ENCODE measurements at regions not wholly inside any gene's neighbourhood (a gene's known extent, or its start where the extent isn't known, plus 50 kb on each side); places are given as distances from the start of the nearest gene placed in this dataset.
"Not testable (repeated sequence)": the region's sequence is repeated elsewhere in the genome, so short reads cannot be mapped to it uniquely, and the experiment has no call there.

DNA sequence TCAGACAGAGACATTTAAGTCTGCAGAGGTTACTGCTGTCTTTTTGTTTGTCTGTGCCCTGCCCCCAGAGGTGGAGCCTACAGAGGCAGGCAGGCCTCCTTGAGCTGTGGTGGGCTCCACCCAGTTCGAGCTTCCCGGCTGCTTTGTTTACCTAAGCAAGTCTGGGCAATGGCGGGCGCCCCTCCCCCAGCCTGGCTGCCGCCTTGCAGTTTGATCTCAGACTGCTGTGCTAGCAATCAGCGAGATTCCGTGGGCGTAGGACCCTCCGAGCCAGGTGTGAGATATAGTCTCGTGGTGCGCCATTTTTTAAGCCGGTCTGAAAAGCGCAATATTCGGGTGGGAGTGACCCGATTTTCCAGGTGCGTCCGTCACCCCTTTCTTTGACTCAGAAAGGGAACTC is 245.0 kb upstream of the CDH2 start:
- not testable (repeated sequence) for DNase-seq

DNA sequence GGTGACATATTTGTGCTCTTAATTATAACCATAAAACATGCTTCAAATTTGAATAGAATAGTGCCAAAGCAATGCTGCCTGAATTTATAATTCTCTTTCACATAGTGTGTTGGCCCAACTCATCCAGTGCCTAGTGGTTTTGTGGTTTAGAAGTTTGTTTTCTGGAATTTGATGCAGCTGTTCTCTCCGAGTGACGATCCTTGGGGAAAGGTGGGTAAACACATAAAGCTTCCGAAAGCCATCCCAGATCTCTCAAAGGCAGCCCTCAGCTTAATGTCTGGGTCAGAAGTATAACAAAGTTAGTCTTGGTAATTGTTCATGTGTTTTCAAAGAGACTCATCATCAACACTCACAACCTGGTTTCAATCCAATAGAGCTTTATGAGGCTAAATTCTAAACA is 235.6 kb upstream of the CDH2 start:
- DNase-seq, result no peak

DNA sequence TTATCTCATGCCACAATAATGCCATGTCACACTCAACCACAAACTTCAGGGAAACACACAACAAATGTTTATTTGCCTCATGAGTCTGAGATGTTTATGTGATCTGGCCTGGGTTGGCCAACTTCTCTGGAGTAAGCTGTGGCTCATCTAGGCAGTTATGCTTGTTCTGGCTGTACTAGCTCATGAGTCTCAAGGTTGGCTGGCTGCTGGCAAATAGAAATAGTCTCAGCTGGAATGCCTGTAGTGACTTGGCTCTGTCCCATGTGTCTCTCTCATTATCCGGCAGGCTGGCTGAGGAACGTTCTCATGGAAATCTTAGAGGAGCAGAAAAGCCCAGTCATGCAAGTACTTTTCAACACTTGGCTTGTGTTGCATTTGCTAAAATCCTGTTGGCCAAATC is 234.9 kb upstream of the CDH2 start:
- no peak for DNase-seq

DNA sequence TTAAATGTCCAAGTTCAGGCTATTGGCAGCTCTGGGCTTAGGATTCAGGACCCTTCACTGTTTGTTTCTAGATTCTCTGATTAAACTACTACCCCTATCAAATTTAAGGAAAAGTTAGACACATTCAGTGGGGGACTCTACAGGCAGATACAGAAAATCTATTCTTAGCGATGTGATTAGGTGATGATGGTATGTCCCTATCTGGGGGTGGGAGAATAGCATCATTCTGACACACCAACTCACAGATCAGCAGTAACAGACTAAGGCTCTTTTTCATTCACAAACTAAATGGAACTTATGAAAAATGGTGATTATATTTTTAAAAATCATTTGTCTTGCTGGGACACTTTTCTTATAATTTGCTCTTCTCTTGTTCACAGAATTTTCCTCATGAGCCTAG is 232.9 kb upstream of the CDH2 start:
- no peak for DNase-seq

DNA sequence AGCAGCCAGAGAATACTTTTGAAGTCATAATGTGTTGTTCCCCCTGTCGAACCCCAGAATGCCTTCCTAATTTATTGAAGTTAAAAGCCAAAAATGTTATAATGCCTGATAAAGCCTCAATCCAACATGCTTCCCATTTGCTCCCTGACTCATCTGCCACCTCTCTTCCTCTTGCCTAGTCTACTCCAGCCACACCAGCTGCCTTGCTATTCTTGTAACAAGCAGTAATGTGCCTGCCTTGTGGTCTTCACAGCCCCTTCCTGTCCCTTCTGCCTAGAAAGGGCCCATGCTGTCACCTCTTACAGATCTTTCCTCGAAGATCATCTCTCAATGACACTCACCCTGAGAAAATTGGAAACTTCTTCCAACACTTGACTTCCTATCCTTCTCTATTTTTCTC is 231.6 kb upstream of the CDH2 start:
- DNase-seq, result no peak

DNA sequence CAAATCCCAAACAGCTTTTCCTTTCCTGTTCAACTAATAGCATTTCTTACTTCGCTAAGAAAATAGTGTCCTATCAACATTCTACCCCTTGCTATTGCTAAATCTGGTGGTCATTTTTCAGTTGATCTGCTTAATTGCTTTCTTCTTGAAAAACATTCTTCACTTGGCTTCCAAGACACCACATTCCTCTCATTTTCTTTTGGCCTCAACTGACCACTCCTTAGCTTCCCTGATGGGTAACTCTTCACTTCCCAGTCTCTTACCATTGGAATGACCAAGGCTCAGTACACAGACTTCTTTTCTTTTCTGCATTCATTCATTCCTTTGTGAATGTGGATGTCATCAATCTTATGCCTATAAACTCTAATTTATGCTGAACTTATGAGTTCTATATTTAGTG is 230.8 kb upstream of the CDH2 start:
- no peak for DNase-seq

DNA sequence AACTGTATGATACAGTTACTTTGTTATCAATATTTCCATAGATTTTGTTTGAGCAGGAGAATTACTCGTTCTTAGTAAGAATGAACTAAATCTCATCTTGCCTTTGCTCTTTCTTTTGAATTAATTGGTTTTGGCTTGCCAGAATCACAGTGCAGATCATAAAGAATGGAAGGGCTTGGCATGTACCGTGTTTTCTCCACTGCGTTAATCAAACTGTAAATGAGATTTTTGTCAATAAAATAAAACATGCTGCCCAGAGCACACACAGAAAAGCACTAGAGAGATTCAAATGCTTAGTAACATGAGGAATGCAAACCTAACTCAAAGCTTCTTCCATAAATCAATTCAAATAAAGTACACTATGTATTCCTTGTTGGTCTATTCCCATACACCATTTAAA is 229.6 kb upstream of the CDH2 start:
- no peak for DNase-seq

DNA sequence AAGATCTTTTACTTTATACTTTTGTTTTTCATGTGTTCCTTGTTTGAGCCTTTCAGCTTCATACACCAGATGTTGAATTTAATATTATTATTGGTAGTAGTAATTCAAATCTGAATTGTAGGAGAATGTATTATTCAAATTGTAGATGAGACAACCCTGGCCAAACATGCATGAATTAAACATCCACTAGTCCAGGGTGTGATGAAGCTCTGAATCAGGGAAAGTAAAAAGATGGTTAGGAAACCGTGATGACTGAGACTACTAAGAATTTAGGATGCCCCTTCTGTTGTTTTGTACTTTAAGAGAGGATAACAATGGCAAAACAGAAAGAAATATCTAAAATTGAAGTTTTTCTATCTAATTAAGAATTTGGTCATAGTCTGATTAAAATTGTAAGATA is 227.8 kb upstream of the CDH2 start:
- no peak for DNase-seq

DNA sequence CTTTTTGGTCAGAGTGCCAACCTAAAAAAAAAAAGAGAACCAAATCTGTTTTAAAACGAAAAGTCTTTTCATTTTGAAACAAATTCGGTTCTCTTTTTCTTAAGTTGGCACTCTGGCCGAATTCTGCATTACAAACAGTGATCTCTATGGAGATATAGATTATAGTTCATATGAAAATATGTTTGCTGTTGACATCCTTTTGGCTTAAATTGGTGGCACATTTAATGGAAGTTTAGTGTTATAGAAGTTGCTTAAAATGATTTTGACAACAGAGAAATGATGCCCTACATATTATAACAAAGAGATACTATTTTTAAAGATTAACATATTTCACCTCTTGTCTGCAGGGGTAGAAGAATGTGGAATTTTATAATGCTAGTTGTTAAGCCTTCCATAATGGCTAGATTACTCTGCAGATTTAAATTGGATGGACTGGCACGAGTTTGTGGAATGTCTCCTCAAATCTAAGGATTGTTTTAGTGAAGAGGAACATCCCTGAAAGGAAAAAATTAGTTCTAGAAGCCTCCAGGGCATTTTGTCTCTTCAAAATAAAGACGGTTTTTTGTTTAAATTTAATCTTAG is 222.9 kb upstream of the CDH2 start:
- no peak for DNase-seq

DNA sequence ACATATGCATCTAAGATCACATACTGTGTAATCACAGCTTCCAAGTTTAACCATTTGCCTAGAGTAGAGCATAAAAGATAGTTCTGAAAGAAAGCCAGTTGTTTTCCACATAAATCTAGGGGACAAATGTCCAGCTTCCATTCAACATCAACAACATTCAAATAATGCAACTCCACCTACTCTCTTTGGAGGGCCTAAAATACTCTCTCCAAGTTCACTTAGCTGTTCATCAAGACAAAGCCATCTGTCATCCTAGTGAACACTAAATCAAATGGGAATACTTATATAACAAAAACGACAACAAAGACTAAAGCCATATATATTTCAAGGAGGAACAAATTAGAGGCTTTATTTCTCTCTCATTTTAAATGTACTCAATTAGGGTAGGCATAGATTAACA is 221.5 kb upstream of the CDH2 start:
- no peak for DNase-seq

DNA sequence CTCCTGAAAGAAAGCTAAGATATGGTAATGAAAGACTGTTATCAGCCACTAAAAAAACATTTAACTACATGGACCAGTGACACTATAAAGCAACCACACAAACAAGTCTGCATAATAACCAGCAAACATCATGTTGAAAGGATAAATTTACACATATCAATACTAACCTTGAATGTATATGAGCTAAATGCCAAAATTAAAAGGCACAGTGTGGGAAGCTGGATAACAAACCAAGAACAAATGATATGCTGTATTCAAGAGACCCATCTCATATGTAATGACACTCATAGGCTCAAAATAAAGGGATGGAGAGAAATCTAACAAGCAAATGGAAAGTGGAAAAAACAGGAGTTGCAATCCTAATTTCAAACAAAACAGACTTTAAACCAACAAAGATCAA is 213.1 kb upstream of the CDH2 start:
- no peak for DNase-seq

DNA sequence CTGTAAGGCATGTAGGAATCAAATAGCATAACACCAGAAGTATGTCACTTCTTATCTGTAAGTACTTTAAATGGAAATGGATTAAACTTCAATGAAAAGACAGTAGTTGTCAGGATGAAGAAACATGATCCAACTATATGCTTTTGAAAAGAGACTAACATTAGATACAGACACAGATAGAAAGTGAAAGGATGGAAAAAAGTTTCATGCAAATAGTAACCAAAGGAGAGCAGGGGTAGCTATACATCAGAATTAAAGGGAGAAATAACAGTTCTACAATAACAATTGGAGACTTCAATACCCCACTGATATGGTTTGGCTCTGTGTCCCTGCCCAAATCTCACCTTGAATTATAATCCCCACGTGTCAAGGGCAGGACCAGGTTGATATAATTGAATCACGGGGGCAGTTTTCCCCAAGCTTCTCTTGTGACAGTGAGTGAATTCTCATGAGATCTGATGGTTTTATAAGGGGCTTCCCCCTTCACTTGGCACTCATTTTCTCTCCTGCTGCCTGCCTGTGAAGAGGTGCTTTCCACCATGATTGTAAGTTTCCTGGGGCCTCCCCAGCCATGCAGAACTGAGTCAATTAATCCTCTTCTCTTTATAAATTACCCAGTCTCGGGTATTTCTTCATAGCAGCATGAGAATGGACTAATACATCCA is 205.4 kb upstream of the CDH2 start:
- DNase-seq, result no peak

DNA sequence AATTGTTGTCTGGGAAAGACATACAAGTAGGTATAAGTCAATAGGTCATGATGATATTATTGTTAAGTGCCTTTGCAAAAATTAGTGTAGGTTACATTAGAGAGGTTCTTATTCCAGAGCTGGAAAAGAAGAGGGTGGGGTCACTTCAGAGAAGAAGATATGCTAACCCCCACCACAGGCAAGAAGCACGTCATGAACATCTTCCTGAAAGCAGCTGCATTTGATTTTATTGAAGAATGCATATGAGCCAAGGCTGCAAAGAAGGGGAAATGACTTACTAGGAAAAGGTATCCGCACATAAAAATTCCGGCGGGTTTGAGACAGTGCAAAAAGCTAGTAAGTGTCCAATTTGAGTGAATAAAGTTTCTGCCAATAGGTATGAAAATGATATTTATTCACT is 195.3 kb upstream of the CDH2 start:
- no peak for DNase-seq

DNA sequence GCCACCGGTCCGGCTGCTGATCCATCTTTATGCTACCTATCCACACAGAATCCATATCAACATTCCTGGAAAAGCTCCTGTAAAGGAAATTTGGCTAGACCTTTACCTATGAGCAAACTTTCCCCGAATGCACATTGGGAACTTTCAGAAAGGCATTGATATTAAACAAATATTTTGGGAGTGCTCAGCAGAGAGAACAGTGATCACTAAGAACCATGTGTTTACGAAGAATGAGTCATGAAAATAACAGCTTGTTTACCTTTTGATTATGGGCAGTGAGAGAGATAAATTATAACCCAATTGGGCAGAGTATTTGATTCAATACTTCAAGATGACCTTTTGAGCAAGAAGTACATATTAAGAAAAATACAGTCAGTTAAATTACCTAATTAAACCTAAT is 189.7 kb upstream of the CDH2 start:
- DNase-seq, result no peak

DNA sequence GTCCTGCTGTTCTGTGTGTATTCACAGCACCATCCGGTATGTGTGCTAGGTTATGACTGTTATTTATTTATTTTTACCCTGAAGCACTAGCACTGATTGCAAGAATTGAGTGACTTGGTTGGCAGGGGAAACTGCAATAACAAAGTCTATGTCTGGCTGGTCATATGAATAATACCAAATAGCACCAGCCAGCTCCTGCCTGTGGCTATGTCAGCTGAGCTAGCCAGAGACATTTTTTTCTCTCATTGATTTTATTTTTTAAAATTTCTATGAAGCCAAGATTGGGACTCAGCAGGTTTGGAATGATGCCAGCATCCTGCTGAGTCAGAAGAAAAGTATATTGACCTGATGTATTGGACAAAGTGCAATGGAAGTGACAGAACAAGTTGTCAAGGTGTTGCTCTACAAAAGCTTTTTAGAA is 188.5 kb upstream of the CDH2 start:
- DNase-seq, result no peak

DNA sequence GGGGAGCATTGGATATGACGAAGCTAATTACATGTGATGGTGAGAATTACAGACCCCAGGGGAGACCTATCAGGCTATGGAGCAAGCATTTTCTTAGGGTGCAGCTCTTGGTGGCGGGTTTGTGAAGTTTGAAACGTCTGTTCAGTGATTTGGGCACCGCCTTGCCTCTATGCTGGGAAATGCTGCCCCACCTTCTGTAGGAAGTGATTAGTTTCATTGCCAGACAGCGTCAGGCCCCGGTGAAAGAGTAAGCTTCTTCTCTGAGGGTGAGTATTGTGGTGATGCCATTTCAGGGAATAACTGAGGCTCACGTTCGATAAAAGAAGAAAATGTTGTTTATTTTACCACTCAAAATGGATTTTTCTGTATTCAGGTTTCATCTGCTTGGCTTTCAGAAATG is 186.2 kb upstream of the CDH2 start:
- DNase-seq, result no peak

DNA sequence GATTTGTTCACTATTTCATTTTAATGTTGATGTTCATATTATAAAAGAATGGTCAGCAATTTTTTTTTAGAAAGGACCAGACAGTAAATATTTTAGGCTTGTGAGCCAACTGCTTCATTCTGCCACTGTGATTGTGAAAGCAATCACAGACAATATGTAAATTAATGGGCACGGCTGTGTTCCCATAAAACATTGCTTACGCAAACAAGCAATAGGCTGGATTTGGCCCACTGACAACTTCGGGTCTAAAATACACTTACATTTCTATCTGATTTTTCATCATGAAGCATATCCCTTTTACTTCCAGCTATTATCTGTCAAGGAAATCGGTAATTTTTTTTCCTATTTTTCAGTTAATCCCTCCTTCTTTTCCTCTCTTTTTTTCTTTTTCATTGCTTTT is 182.2 kb upstream of the CDH2 start:
- no peak for DNase-seq

DNA sequence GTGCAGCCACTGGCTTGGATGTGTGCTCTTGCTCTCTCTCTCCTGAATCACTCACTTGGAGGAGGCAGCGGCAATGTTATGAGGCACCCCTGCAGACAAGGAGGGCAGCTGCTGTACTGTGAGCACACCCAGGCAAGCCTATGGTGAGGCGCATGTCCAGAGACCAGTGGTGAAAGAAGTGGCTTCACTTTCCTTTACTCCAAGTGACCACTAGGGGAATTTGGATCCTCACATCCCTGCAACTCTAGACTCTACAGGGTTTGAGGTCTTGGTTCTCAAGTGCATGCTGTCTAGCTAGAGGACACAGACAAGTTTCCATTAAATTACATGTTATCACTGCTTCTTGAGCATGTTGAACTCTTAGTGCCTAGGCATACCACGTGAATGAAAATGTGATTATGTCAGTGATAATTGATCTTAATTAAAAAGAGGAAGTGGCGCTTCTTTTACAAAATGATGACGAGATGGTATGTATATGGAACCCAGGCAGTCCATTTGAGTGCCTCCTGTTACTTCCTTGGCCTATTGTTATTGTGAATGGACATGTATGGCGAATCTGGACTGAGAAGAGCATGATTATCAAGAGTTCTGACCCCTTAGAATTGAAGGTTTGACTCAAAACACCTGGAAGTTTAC is 181.0 kb upstream of the CDH2 start:
- no peak for DNase-seq

DNA sequence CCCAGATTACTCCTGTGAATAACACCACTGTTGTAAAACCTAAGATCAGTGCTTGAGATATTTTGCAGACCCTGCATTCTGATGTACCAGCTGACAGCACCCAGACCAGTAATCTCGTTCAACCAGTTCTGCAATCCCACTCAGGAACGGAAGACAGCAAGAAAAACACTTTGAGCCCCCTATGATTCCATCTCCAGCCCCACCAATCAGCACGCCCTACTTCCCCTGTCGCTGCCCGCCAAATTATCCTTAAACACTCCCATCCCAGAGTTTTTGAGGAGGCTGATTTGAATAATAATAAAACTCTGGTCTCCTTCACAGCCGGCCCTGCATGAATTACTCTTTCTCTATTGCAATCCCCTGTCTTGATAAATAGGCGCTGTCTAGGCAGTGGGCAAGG is 173.9 kb upstream of the CDH2 start:
- no peak for DNase-seq

DNA sequence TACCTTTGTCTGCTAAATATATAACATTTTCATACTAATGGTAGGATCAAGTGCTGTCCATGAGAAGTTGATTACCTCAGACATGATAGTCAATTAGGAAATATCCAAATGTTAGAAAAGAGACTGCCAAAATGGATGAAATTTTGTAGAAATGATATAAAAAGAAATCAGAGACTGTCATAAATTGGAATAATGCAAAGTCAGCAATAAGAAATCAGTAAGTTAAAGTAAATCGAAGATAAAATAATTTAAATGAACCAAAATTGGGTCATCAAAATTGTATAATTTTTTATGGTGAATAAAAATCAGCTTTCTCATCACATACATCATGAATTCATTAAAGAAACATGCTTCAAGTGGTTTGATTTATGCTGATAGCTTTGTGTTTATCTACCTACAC is 165.3 kb upstream of the CDH2 start:
- no peak for DNase-seq

DNA sequence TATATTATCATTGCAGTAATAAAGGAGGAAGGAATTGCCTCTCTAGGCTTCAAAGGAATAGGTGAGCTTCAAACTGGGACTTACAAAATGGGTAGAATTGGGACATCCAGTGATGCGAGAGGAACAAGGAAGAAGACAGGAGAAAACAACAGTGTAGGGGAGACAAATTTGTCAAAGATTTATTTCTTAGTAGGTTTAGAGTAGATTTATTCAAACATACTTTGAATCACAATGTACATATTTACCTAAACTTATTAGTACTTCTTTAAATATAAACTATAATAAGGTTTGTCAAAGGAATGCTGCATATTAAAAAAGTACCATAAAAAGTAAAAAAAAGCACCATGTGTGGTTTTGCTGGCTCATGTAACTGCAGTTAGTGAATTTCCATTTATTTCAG is 161.4 kb upstream of the CDH2 start:
- no peak for DNase-seq

DNA sequence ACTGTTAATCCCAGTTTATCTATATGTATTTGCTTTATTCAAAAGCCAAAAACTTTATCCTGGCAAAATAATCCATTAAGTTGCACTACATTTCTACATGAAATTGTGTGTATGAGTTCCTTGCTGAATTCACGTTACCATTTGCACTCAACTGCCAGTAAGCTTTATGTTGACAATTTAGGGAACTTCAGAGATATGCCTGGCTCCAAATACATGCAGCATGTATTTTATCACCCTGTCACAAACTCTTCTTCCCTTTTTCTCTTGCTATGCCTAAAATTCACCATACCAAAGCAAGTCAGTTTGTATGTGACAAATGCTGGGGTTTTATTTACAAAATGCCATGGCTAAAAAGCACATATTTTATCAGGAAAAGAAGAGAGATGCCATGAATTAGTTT is 157.6 kb upstream of the CDH2 start:
- DNase-seq, result no peak

DNA sequence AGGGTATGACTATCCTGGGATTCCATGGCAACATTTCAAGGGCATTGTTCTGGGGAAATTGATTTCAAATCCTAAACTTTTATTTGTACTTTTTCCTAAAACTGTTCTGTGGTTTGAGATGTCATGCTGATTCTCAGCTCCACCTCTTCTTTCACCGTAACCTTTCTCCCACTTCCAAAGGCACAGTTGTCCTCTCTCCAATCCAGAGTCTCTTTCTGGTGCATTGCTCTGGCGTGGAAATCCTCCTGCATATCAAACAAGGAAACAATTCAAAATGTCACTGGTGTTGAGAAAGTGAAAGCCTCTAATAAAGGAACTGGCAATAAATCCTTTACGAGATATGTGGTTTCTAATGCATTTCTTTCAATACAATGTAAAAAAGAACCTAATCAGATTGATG is 155.1 kb upstream of the CDH2 start:
- no peak for DNase-seq

DNA sequence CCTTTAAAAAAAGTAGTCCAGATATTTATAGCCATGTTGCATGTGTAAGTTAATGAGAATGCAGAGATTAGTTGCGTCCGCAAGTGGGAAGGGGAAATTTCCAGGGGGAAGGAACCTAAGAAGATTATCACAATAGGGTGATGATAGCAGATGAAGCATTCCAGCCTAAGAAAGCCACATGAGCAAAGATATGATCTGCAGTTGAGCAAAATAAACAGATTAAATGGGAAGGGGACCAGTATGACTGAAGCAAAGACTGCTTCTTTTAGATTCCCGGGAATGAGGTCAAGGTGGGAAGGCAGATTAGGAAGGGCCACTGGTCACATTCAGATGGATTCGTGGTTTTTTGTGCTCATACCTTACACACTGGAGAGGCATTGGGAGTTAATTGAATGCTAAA is 154.6 kb upstream of the CDH2 start:
- DNase-seq, result no peak

DNA sequence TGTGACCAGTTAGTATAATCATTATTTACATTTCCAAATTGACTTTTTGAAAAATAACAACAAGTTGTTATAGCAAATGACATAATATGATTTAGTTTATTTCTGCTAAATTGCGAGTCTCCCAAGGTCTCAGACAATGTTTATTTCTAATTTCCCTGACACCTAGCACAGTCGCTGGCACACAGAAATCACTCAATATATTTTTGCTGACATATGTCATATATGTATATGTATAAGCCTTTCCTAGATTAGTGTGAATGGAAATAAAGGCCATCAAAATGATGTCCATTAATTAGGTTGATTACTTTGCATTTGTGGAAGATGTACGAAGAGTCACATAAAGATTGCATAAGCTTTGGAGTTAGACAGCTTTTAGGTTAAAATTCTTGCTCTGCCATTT is 136.7 kb upstream of the CDH2 start:
- DNase-seq, result no peak

Measured in DMS79 treated with DMSO at 0.1 percent for 48 hours (cell line).